CD8-positive, alpha-beta memory T cell (primary cell): ENCODE measurements at regions not wholly inside any gene's neighbourhood (a gene's known extent, or its start where the extent isn't known, plus 50 kb on each side); places are given as distances from the start of the nearest gene placed in this dataset.

Experiments
- CTCF ChIA-PET: fragments of 350-600 bp; sonication (Branson Sonifier 250); formaldehyde crosslinking; loops from one replicate; lab custom pipeline; 2021; ENCODE audit warnings: antibody characterized with exemption; lab: Charles Lee
- POLR2A ChIA-PET: fragments of 350-600 bp; sonication (Branson Sonifier 250); formaldehyde crosslinking; loops from one replicate; lab custom pipeline; 2021; ENCODE audit warnings: antibody characterized with exemption; lab: Charles Lee
- DNase-seq, 5 donors: peaks; one replicate each; pipeline versions ENCODE4 v3.0.0 to v3.0.0-alpha.2; 2020 to 2022; ENCODE audit warnings: mixed read lengths in 1 of 5
- H3K27ac ChIP-seq: one replicate; pipeline ENCODE4 v1.7.0; 2013; ENCODE audit warnings: low read depth, mild to moderate bottlenecking, low read length, moderate library complexity
- H3K27me3 ChIP-seq: 2 replicates; pipeline ENCODE4 v1.7.0; 2013; ENCODE audit warnings: low read length, mild to moderate bottlenecking; ENCODE audit not compliant: insufficient read depth, poor library complexity, severe bottlenecking
- H3K36me3 ChIP-seq: 2 replicates; pipeline ENCODE4 v1.7.0; 2013; ENCODE audit warnings: mild to moderate bottlenecking, low read length, moderate library complexity; ENCODE audit not compliant: insufficient read depth
- H3K4me1 ChIP-seq: 2 replicates; pipeline ENCODE4 v1.7.0; 2013; ENCODE audit warnings: mild to moderate bottlenecking, low read length, moderate library complexity; ENCODE audit not compliant: insufficient read depth
- H3K4me3 ChIP-seq: 2 replicates; pipeline ENCODE4 v1.7.0; 2013; ENCODE audit warnings: mild to moderate bottlenecking, low read length
- H3K9me3 ChIP-seq: 2 replicates; pipeline ENCODE4 v1.7.0; 2013; ENCODE audit warnings: mild to moderate bottlenecking, low read length
- H3K27ac Mint-ChIP-seq, 8 donors: one replicate each; pipeline ENCODE4 v1.8.0; 2020 to 2021; ENCODE audit warnings: mixed read lengths in 8 of 8, mild to moderate bottlenecking in 6 of 8, inconsistent platforms in 3 of 8, moderate library complexity in 3 of 8
- H3K27me3 Mint-ChIP-seq, 2 donors: one replicate each; pipeline ENCODE4 v1.8.0; 2020 to 2021; ENCODE audit warnings: mixed read lengths in 2 of 2, mild to moderate bottlenecking in 1 of 2, moderate library complexity in 1 of 2
- H3K36me3 Mint-ChIP-seq, 3 donors: one replicate each; pipeline ENCODE4 v1.8.0; 2020 to 2021; ENCODE audit warnings: mixed read lengths in 3 of 3, inconsistent platforms in 1 of 3, mild to moderate bottlenecking in 1 of 3
- H3K4me1 Mint-ChIP-seq, 3 donors: one replicate each; pipeline ENCODE4 v1.8.0; 2020 to 2021; ENCODE audit warnings: mixed read lengths in 3 of 3, inconsistent platforms in 1 of 3, mild to moderate bottlenecking in 1 of 3
- H3K4me3 Mint-ChIP-seq, 7 donors: one replicate each; pipeline ENCODE4 v1.8.0; 2020 to 2021; ENCODE audit warnings: mixed read lengths in 7 of 7, mild to moderate bottlenecking in 6 of 7, moderate library complexity in 4 of 7, inconsistent platforms in 2 of 7
- H3K9me3 Mint-ChIP-seq, 5 donors: one replicate each; pipeline ENCODE4 v1.8.0; 2020 to 2022; ENCODE audit warnings: mixed read lengths in 5 of 5, mild to moderate bottlenecking in 3 of 5, moderate library complexity in 2 of 5, inconsistent platforms in 1 of 5

DNA sequence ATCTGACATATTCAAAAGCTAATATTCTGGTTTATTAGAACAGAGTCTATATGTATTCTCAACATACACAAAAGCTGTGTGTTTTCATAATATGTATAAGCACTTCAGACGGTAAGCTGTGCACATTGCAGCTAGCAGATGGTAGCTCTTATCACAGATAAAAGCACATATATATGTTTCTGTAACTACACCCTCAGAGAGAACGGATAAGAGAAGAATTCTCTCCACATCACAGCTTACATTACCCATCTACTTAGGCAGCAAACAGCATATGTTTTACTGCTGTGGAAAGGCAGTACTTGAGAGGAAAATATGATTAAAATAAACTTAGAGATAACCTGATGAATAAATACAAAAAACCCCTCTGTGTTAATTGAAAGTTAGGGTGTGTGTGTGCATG is 450.9 kb upstream of the ZNF608 start:
- Mint-ChIP-seq H3K27ac (no peak overlapping the region), H3K4me1 (no peaks in the 10 kb centered on the region), H3K27me3 (no peaks in the 10 kb centered on the region), H3K36me3 (no peaks in the 10 kb centered on the region), H3K4me3 (no peak overlapping the region), H3K9me3 (peaks cover 0 to 20% (median 2%) of the 10 kb centered on the region in 5 donors)
- no peak for DNase-seq
- H3K36me3 ChIP-seq: no peaks in the 10 kb centered on the region
- no peaks in the 10 kb centered on the region for H3K4me1 ChIP-seq
- ChIA-PET POLR2A (no interaction called here), CTCF (no interaction called here)
- no peak overlapping the region for H3K4me3 ChIP-seq
- H3K9me3 ChIP-seq: no peaks in the 10 kb centered on the region
- H3K27ac ChIP-seq: no peak overlapping the region
- no peaks in the 10 kb centered on the region for H3K27me3 ChIP-seq

DNA sequence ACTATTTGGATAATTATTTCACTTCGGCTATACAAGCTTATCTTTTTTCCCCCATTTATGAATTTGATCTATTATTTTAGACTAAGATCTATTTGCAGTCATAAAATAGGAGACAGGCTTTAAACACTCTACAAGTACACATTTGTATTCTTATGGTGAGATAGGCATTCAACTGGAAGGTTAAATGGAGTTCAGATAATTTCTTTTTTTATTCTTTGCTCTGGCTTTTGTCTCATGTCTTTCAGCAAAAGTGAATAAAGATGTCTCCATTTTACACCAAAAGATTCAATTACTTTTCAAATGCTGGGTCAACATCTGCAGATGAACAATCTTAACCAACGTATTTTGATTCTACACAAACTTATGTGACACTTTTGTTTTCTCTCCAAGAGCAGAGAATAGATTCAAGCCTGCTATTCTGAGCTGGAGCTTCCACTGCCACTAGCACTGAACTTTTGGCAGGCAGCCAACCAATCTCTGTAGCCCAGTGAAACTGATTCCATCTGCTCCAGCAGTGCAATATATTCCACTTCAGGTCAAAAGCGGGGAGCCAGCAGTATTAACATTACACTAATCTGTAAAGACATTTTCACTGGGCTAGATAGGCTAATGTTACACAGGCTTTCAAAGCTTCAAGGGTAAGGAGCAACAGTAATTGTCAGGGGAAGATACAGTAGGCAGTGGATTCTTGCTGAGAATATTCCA is 452.0 kb upstream of the ZNF608 start:
- Mint-ChIP-seq H3K4me3 (no peak overlapping the region), H3K36me3 (no peaks in the 10 kb centered on the region), H3K4me1 (no peaks in the 10 kb centered on the region), H3K27ac (no peak overlapping the region), H3K9me3 (peaks cover 0 to 18% (median 0%) of the 10 kb centered on the region in 5 donors), H3K27me3 (no peaks in the 10 kb centered on the region)
- no peaks in the 10 kb centered on the region for H3K27me3 ChIP-seq
- ChIA-PET POLR2A (no interaction called here), CTCF (no interaction called here)
- no peak for DNase-seq
- H3K4me3 ChIP-seq: no peak overlapping the region
- H3K36me3 ChIP-seq: no peaks in the 10 kb centered on the region
- H3K27ac ChIP-seq: no peak overlapping the region
- no peaks in the 10 kb centered on the region for H3K4me1 ChIP-seq
- no peaks in the 10 kb centered on the region for H3K9me3 ChIP-seq

DNA sequence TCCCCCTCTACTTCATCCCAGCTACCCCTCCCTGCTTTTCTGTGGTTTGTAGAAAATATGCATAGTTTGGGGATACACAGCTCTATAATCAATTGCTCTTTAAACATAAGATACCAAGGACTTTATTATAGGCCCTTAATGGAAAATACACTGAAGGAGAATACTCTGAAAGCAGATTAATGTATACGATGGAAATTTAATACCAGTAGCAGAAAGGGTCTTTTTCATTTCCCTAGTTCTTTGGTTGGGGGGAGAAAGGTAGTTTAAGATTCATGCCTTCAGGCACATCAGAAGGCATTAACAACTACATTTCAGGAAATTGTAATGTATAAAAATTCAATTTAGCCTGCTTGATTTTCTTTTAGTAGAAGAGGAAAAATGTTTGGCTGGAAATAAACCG is 452.9 kb upstream of the ZNF608 start:
- H3K4me3 ChIP-seq: no peak overlapping the region
- no peaks in the 10 kb centered on the region for H3K9me3 ChIP-seq
- Mint-ChIP-seq H3K9me3 (peaks cover 0 to 18% (median 0%) of the 10 kb centered on the region in 5 donors), H3K27me3 (no peaks in the 10 kb centered on the region), H3K4me3 (no peak overlapping the region), H3K27ac (peak overlapping the region in 1 of 8 donors; percentile 17), H3K36me3 (no peaks in the 10 kb centered on the region), H3K4me1 (no peaks in the 10 kb centered on the region)
- H3K36me3 ChIP-seq: no peaks in the 10 kb centered on the region
- no peak overlapping the region for H3K27ac ChIP-seq
- POLR2A ChIA-PET: no interaction called here
- CTCF ChIA-PET: no interaction called here
- no peaks in the 10 kb centered on the region for H3K4me1 ChIP-seq
- DNase-seq: no peak
- H3K27me3 ChIP-seq: no peaks in the 10 kb centered on the region

DNA sequence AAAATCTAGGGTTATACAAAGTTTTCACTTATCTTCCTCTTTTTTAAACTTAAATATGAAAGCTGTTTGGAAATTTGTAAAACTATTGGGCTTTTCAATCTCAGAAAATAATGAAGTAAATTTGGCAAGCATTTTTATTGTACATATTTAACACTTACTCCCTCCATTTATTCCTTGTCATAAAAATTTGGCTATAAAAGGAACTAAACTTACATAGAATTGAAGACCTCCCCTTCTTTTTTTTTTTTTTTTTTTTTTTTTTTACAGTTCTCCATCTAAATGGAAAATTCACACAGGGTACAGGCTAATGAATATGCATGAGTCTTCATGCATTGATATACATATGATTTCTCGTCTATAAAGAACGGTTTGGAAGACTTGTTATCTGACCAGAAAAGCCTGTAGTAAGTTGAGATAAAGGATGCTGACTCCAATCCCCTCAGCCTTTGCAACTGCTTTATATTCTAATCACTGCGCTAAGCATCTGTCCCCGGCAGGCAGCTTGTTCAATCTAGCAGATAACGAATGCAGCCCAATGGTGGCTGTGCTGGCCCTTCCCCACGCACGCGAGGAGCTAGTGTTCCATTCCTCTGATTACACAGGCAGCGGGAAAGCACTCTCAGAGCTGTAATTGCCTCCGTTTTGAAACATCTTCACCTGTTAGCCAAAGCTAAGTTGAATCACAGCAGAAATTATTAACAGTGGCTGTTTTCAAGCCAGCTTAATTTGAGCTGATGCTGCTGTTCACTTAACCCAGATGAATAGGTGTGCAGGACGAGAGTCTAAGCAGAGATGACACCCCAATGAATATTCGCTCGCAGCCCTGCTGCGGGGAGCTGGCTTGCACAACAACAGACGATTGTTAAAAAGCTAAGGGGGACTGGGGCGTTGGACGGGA is 453.8 kb upstream of the ZNF608 start:
- Histone ChIP-seq H3K36me3 (no peaks in the 10 kb centered on the region), H3K4me3 (no peak overlapping the region), H3K9me3 (no peaks in the 10 kb centered on the region), H3K27me3 (no peaks in the 10 kb centered on the region), H3K4me1 (no peaks in the 10 kb centered on the region), H3K27ac (no peak overlapping the region)
- H3K36me3 Mint-ChIP-seq: no peaks in the 10 kb centered on the region
- H3K4me1 Mint-ChIP-seq: no peaks in the 10 kb centered on the region
- no peak for DNase-seq
- no peak overlapping the region for H3K27ac Mint-ChIP-seq
- no peaks in the 10 kb centered on the region for H3K27me3 Mint-ChIP-seq
- H3K9me3 Mint-ChIP-seq: peaks cover 0 to 18% (median 0%) of the 10 kb centered on the region in 5 donors
- peak overlapping the region in 4 of 7 donors; percentile 6 to 37 (median 12) for H3K4me3 Mint-ChIP-seq
- ChIA-PET CTCF (interaction anchor here (0.9 kb wide), 1 partner anchor 16 kb away, joined by 4 read pairs; no protein-coding TSS in a partner anchor), POLR2A (no interaction called here)

DNA sequence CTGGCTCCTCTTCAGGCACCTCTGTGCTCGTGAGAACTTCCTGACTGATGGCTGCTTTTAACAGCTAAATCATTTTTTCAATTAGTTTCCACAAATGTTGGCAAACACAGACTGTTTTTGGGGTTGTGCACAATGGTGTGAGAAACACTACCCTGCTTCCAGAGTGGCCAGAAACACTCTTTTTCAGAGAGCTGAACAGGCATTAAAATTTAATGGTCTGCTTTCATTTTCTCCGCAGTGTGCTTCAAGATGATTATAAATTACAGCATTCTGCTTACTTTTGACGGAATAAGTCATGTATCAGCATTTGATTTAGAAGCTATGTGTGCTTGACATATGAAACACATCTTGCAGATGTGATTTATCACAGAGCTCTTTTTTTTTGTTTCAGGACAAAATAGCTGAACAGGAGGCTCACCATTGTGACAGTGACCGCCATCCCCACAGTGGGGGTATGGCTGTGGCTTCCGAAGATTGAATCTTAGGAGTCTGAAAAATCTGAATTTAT is 454.5 kb upstream of the ZNF608 start:
- Histone ChIP-seq H3K27me3 (no peaks in the 10 kb centered on the region), H3K9me3 (no peaks in the 10 kb centered on the region), H3K36me3 (no peaks in the 10 kb centered on the region), H3K4me1 (no peaks in the 10 kb centered on the region), H3K27ac (no peak overlapping the region), H3K4me3 (no peak overlapping the region)
- ChIA-PET POLR2A (no interaction called here), CTCF (interaction anchor here (0.9 kb wide), 1 partner anchor 16 kb away, joined by 4 read pairs; no protein-coding TSS in a partner anchor)
- Mint-ChIP-seq H3K9me3 (peaks cover 0 to 13% (median 0%) of the 10 kb centered on the region in 5 donors), H3K4me1 (no peaks in the 10 kb centered on the region), H3K4me3 (no peak overlapping the region), H3K27ac (no peak overlapping the region), H3K36me3 (no peaks in the 10 kb centered on the region), H3K27me3 (no peaks in the 10 kb centered on the region)
- no peak for DNase-seq

DNA sequence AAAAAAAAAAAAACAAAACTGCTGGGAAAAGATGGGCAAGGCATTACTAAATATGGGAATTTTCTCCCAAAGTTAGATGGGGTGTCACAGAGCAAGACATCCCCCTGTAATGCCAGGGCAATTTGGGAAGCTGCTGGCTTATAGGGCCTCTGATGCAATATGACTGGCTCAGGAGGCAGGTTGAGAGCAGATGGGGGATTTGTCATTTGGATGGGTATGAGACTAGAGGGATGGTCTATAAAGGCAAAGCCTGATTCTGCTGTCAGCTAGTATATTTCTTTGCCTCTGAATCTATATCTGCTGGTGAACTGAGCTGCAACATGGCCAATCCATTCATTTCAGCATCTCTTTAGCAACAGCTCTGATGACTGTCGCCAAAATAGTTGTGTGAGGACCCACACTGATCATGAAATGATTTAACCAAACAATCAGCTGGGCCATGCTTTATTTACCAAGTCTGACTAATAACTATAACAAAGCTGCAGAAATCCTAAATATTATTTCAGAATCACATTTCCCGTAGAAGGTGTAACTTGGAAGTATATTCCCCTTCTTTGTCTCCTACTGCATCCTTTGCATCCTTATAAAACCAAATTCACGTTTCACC is 455.1 kb upstream of the ZNF608 start:
- DNase-seq: no peak
- H3K9me3 Mint-ChIP-seq: peaks cover 0 to 12% (median 0%) of the 10 kb centered on the region in 5 donors
- no peaks in the 10 kb centered on the region for H3K27me3 ChIP-seq
- H3K4me3 Mint-ChIP-seq: no peak overlapping the region
- no peak overlapping the region for H3K4me3 ChIP-seq
- no peaks in the 10 kb centered on the region for H3K4me1 ChIP-seq
- no peaks in the 10 kb centered on the region for H3K9me3 ChIP-seq
- H3K4me1 Mint-ChIP-seq: no peaks in the 10 kb centered on the region
- no peak overlapping the region for H3K27ac ChIP-seq
- H3K27ac Mint-ChIP-seq: no peak overlapping the region
- H3K36me3 ChIP-seq: no peaks in the 10 kb centered on the region
- H3K27me3 Mint-ChIP-seq: no peaks in the 10 kb centered on the region
- CTCF ChIA-PET: interaction anchor here (0.9 kb wide), 1 partner anchor 17 kb away, joined by 4 read pairs; no protein-coding TSS in a partner anchor
- POLR2A ChIA-PET: no interaction called here
- H3K36me3 Mint-ChIP-seq: no peaks in the 10 kb centered on the region

DNA sequence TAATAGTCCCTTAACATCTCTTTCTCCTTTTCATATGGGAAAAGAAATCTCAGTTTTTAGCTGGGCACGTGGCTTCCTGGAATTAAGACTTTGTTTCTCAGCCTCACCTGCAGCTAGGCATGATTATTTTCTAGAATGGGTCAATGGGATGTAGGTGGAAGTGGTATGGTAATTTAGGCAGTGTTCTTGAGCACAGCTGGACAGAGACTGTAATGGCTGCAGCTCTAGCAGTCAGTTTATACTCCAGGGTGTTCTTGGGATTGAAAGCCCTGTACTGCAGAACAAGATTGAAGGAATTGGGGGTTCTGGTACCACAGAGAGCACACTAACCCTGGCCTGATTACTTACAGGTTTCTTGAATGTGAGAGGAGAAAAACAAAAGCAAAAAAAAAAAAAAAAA is 455.9 kb upstream of the ZNF608 start:
- Mint-ChIP-seq H3K4me1 (no peaks in the 10 kb centered on the region), H3K9me3 (peaks cover 0 to 7% (median 0%) of the 10 kb centered on the region in 5 donors), H3K27ac (no peak overlapping the region), H3K27me3 (no peaks in the 10 kb centered on the region), H3K36me3 (no peaks in the 10 kb centered on the region), H3K4me3 (no peak overlapping the region)
- POLR2A ChIA-PET: no interaction called here
- H3K4me1 ChIP-seq: no peaks in the 10 kb centered on the region
- no peak for DNase-seq
- no peaks in the 10 kb centered on the region for H3K36me3 ChIP-seq
- no peaks in the 10 kb centered on the region for H3K9me3 ChIP-seq
- no peak overlapping the region for H3K4me3 ChIP-seq
- H3K27me3 ChIP-seq: no peaks in the 10 kb centered on the region
- no peak overlapping the region for H3K27ac ChIP-seq
- CTCF ChIA-PET: interaction anchor here (0.6 kb wide), 1 partner anchor 21 kb away, joined by 3 read pairs; no protein-coding TSS in a partner anchor
